Gastrocnemius medialis (tissue), 4 donors: ENCODE measurements at regions not wholly inside any gene's neighbourhood (a gene's known extent, or its start where the extent isn't known, plus 50 kb on each side); places are given as distances from the start of the nearest gene placed in this dataset.

Experiments
- ATAC-seq, 2 donors: fragments of 150-250 bp; one replicate each; pipeline ENCODE4 v1.9.1; 2016
- DNase-seq, 2 donors: peaks; one replicate each; pipeline ENCODE4 v3.0.0-alpha.2; 2019
- H3K27ac ChIP-seq, 4 donors: fragments of 200-600 bp; sonication (generic); 1 replicate in 1 of 4; 2 replicates in 3 of 4; pipeline ENCODE4 v1.5.1; 2016 to 2018; ENCODE audit warnings: mild to moderate bottlenecking in 2 of 4, moderate library complexity in 1 of 4
- H3K27me3 ChIP-seq, 3 donors: fragments of 200-600 bp; sonication (generic) in 2 of 3; 1 replicate in 1 of 3; 2 replicates in 2 of 3; pipeline versions ENCODE4 v1.5.1 to v1.6.0; 2016 to 2019; ENCODE audit warnings: mild to moderate bottlenecking in 1 of 3, moderate library complexity in 1 of 3
- H3K36me3 ChIP-seq, 2 donors: fragments of 200-600 bp; sonication (generic) in 1 of 2; one replicate each; pipeline ENCODE4 v1.5.1; 2017 to 2018
- H3K4me1 ChIP-seq, 2 donors: fragments of 200-600 bp; sonication (generic) in 1 of 2; one replicate each; pipeline ENCODE4 v1.5.1; 2016 to 2017; ENCODE audit warnings: mild to moderate bottlenecking in 2 of 2
- H3K4me3 ChIP-seq, 4 donors: fragments of 200-600 bp; sonication (generic) in 3 of 4; 1 replicate in 1 of 4; 2 replicates in 3 of 4; pipeline ENCODE4 v1.5.1; 2016 to 2019; ENCODE audit warnings: mild to moderate bottlenecking in 2 of 4
- H3K9me3 ChIP-seq, 3 donors: fragments of 200-600 bp; sonication (generic) in 2 of 3; 1 replicate in 1 of 3; 2 replicates in 2 of 3; pipeline ENCODE4 v1.5.1; 2016 to 2019
- POLR2A ChIP-seq, 2 donors: fragments of 450-650 bp; IDR thresholded peaks; one replicate each; pipeline ENCODE4 v1.6.1; 2017; ENCODE audit warnings: antibody characterized with exemption in 2 of 2, mild to moderate bottlenecking in 2 of 2, moderate library complexity in 2 of 2
- in situ Hi-C, 4 donors: fragments of 200-750 bp; cut with MboI; loops; one replicate each; pipeline versions ENCODE4 v1.15.0 to v1.8.0; 2017; ENCODE audit warnings: low sequenced_read_pairs in 4 of 4
- intact Hi-C: fragments of 100-400 bp; cut with DNase I; formaldehyde crosslinking; loops from one replicate; pipeline ENCODE4 v1.15.1; 2023; ENCODE audit warnings: low total_unique reads
- TF ChIP-seq, protein P1 (sequence below), 5 experiments: fragments of 450-650 bp in 3 of 5; fragments of 200-600 bp in 2 of 5; sonication (generic) in 2 of 5; IDR thresholded peaks in 4 of 5; conservative IDR thresholded peaks in 1 of 5; 1 replicate in 4 of 5; 2 replicates in 1 of 5; pipeline ENCODE4 v1.5.1; 2016 to 2019; ENCODE audit warnings: antibody characterized with exemption in 5 of 5, mild to moderate bottlenecking in 3 of 5, moderate library complexity in 3 of 5

DNA sequence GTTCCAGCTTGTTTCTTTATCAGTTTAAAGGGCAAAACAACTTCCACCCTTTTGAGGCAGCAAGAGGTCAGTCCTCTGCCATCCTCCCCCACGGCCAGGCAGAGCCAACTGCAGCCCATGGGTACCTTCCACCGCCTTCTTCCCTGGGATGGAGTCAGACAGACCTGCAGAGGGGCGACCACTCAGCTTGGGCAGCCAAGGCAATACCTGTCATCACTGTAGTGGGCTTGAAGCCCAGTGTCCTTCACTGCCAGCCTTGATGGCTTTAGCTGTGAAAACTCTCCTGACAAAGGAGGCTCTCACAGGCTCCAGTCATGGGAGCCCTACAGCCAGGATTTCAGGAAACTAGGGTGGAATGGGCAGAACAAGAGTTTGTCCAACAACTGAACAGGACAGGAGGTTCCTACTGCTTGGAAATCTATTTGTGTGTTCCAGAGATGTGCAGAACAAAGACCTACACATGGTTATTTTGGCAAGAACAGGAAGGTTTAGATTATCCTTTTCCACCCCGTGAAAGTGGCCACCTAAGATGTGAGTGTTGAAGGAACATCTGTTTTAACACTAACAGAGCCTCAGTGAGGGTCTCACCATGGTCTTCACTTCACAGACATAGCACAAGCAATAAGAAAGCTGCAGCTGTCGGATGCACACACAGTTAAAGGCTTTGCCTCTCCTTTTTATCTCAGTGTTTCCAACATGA is 93.9 kb upstream of the RMDN2 start:
- in situ Hi-C loops, result loop anchor here (5.0 to 25.0 kb wide), 4 partner anchors 294 to 439 kb away; no protein-coding TSS in a partner anchor
- H3K36me3 ChIP-seq, result no peaks in the 10 kb centered on the region
- ATAC-seq, result no peak
- intact Hi-C loops, result loop anchor here (5.0 kb wide), 2 partner anchors 46 to 284 kb away; no protein-coding TSS in a partner anchor
- H3K27ac ChIP-seq, result no peak overlapping the region
- no peaks in the 10 kb centered on the region for H3K9me3 ChIP-seq
- TF ChIP-seq POLR2A (IDR thresholded peaks at IDR 0.05), result no peak
- TF ChIP-seq, protein P1, sequence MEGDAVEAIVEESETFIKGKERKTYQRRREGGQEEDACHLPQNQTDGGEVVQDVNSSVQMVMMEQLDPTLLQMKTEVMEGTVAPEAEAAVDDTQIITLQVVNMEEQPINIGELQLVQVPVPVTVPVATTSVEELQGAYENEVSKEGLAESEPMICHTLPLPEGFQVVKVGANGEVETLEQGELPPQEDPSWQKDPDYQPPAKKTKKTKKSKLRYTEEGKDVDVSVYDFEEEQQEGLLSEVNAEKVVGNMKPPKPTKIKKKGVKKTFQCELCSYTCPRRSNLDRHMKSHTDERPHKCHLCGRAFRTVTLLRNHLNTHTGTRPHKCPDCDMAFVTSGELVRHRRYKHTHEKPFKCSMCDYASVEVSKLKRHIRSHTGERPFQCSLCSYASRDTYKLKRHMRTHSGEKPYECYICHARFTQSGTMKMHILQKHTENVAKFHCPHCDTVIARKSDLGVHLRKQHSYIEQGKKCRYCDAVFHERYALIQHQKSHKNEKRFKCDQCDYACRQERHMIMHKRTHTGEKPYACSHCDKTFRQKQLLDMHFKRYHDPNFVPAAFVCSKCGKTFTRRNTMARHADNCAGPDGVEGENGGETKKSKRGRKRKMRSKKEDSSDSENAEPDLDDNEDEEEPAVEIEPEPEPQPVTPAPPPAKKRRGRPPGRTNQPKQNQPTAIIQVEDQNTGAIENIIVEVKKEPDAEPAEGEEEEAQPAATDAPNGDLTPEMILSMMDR (IDR thresholded peaks at IDR 0.05 in 4 of 5, conservative IDR thresholded peaks at IDR 0.05 in 1 of 5), result no peak
- no peak for DNase-seq
- no peak overlapping the region for H3K4me3 ChIP-seq
- no peaks in the 10 kb centered on the region for H3K27me3 ChIP-seq
- H3K4me1 ChIP-seq, result peaks cover 15 to 23% of the 10 kb centered on the region in 2 donors

DNA sequence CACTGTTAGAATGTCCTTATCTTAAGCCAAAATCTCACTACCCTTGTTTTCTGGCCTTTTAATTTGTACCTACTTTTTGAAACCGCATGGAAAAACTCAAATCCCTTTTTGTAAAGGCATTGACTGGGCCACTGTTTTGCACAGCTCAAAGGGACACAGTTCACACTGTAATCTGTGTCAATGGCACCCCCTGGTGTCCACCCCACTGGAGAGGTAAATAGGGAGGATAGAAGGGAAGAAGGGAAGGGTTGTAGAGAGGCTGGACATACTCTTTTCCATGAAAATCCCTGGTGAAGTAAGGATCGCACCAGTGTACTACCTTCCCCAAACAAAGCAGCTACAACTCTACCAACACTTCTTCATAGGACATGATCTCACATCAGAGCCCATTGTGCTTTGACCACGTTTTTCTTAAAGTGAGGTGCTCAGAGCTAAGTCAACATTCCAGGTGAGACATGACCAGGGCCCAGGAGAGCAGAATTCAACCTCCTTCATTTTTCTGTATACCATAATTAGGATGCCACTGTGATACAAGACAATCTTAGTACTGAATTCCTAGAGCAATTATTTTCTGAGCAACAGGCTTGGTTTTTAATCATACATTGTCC is 92.4 kb upstream of the RMDN2 start:
- Histone ChIP-seq H3K4me3 (no peak overlapping the region), H3K27me3 (no peaks in the 10 kb centered on the region), H3K4me1 (peaks cover 10 to 15% of the 10 kb centered on the region in 2 donors), H3K27ac (no peak overlapping the region), H3K36me3 (no peaks in the 10 kb centered on the region), H3K9me3 (no peaks in the 10 kb centered on the region)
- intact Hi-C loops, result loop anchor here (1.0 to 5.0 kb wide), 4 partner anchors 45 to 436 kb away; no protein-coding TSS in a partner anchor
- ATAC-seq (peak; percentile 90 to 91), DNase-seq (peak; percentile 74 to 83)
- TF ChIP-seq, protein P1 (IDR thresholded peaks at IDR 0.05 in 4 of 5, conservative IDR thresholded peaks at IDR 0.05 in 1 of 5), result peak; percentile 80 to 88 (median 86)
- no peak for TF ChIP-seq POLR2A (IDR thresholded peaks at IDR 0.05)
- in situ Hi-C loops, result loop anchor here (5.0 to 25.0 kb wide), 4 partner anchors 295 to 440 kb away; no protein-coding TSS in a partner anchor

DNA sequence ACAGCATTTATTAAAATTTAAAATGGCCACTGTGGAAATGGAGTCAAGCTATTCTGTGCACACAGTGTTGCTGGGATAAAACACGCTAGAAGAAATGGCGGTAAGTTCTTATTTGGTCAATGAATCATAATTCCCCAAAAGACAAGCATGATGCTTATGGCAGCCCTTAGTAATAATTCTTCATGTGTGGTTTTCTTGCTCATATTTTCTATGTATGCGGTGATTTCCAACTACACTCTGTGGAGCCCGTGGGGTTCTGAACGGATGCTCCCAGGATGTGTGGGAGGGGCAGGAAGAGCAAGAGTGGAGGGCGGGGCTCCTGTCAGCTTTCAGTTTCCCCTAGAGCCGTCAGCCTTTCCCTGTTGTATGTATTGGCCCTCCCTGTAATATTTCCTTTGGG is 91.7 kb upstream of the RMDN2 start:
- no peaks in the 10 kb centered on the region for H3K9me3 ChIP-seq
- ATAC-seq, result no peak
- H3K4me3 ChIP-seq, result no peak overlapping the region
- TF ChIP-seq POLR2A (IDR thresholded peaks at IDR 0.05), result no peak
- TF ChIP-seq, protein P1 (IDR thresholded peaks at IDR 0.05 in 4 of 5, conservative IDR thresholded peaks at IDR 0.05 in 1 of 5), result no peak
- intact Hi-C loops, result loop anchor here (5.0 kb wide), 2 partner anchors 44 to 286 kb away; no protein-coding TSS in a partner anchor
- in situ Hi-C loops, result loop anchor here (5.0 to 25.0 kb wide), 4 partner anchors 296 to 441 kb away; no protein-coding TSS in a partner anchor
- H3K36me3 ChIP-seq, result no peaks in the 10 kb centered on the region
- no peaks in the 10 kb centered on the region for H3K27me3 ChIP-seq
- H3K27ac ChIP-seq, result no peak overlapping the region
- no peak for DNase-seq
- peaks cover 3 to 9% of the 10 kb centered on the region in 2 donors for H3K4me1 ChIP-seq

DNA sequence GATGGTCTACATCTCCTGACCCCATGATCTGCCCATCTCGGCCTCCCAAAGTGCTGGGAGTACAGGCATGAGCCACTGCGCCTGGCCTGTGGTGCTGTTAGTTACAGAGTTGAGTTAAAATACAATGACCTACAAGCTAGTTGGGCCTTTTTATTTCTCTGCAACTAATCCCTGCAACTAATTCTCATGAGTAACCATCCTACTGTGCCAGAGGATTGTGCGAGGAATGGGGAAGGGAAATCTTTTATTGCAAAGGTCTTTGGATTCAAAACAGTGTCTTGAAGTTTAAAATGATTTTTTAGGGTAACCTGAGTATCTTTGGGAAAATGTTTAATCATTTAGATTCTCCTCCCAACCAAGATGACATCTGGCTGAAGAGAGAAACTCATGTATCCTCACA is 88.8 kb upstream of the RMDN2 start:
- no peak overlapping the region for H3K4me3 ChIP-seq
- no peaks in the 10 kb centered on the region for H3K27me3 ChIP-seq
- H3K36me3 ChIP-seq, result no peaks in the 10 kb centered on the region
- no peak for DNase-seq
- no peaks in the 10 kb centered on the region for H3K9me3 ChIP-seq
- intact Hi-C loops (no loop called here), in situ Hi-C loops (loop anchor here in 1 of 4 donors (5.0 to 25.0 kb wide), 2 partner anchors 299 to 424 kb away; no protein-coding TSS in a partner anchor)
- TF ChIP-seq, protein P1 (IDR thresholded peaks at IDR 0.05 in 4 of 5, conservative IDR thresholded peaks at IDR 0.05 in 1 of 5), result no peak
- TF ChIP-seq POLR2A (IDR thresholded peaks at IDR 0.05), result no peak
- H3K4me1 ChIP-seq, result no peaks in the 10 kb centered on the region
- no peak overlapping the region for H3K27ac ChIP-seq
- no peak for ATAC-seq
